NCI-H524 treated with DMSO at 0.1 percent for 48 hours (cell line): ENCODE measurements at regions not wholly inside any gene's neighbourhood (a gene's known extent, or its start where the extent isn't known, plus 50 kb on each side); places are given as distances from the start of the nearest gene placed in this dataset.

Source experiments
- DNase-seq: peaks from one replicate; lab custom pipeline; 2025; lab: John Stamatoyannopoulos, UW

DNA sequence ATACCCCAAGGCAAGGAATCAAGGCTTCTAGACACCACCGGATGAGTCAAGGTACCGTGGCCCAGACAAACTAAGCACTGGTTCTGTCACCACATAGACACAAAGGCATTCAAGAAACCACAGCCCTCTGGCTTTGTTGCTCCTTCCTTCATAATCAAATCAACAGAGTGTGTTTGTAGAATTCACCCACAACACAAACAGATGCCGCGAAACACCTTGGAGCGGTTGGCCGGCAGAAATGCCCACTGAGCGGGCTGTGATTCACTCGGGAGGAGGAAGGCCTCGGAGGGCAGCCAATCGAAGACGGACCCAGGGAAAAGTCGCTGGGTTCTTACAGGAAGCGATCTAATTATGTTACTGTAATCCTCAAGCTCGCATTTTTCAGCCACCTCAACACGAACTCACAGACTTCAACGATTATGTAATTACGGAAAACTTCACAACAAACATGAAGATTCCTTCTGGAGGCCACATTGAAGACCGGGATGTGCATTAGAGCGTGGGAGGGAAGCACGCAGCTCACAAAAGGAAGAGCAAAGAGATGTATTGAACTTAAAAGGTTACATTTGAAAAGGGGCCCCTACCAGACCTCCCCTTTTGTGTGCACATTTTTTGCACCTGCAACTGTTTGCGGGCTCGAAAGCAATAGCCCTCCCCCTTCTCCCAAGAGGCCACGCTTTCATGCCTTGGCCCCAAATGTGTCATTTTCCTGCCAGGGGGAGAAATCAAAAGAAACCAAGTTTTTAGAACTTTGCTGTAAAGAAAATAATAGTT, 184.7 kb upstream of the PREP start:
- no peak for DNase-seq

DNA sequence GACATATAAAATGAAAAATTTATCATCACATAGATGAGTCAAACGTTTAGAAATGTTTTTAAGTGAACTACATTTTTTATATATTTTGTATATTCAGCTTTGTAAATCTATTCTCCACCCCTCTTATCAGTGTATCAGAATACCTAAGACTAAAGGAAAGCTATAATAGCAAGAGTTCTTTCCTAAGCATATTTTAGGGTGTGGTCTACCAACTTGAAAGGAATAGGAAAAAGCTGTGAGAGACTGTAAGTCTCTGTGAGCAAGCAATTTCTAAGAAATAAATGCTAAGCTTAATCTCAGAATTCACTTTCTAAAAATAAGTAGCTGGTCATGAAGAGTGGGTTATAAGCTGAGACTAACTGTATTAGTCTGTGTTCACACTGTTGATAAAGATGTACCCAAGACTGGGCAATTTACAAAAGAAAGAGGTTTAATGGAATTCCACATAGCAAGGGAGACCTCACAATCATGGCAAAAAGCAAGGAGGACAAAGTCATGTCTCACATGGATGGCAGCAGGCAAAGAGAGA, 175.4 kb upstream of the PREP start:
- no peak for DNase-seq

DNA sequence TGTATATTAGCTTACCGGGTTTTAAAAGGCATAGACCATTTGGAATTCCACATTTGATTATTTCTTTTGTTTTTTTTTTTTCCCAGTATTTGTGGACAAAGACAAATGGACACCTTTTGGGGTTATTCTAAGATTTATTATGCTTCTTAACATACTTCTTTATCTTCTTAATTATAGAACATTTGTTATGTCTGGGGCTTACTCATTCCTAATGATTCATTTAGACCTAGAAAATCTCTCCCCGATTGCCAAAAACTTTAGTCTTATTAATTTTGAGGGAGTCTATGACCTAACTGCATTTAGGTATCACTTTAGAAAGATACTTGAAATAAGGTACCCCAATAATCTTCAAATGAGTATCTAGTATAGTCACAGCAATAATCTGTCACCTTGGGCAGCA, 170.7 kb upstream of the PREP start:
- DNase-seq = no peak

DNA sequence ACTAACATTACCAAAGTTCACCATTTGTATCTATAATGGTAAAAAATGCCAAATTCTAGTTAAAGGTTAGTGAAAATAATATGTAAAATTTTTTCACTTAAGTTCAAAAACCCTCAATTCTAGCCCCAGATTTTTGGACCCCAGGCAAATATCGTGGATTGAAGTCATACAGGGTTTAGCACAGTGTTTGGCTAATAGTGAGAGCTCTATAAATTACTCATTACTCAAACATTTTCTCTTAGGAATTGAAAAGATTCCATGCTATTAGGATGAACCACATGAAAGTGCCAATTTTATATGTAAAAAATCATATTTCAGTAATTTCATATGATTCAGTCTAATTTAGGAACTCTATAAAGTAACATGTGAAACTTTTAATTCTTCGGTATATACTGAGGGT, 170.3 kb upstream of the PREP start:
- DNase-seq = no peak

DNA sequence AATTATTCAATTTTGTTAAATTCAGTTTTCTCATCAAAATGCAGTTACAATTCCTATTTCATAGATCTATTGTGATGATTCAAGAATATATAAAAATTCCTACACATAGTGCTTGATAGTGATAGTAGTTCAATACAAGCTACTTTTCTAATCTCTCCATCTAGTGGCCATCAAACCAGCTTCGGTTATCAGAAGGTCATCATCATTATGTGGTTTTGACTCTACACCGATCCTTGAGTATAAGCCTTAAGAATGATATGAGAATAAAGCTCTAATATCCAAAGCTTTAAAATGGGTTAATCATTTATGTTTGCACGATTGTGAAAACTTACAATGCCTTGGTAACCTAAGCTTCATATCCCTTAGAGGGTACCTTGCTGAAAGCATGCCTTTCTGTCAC, 167.5 kb upstream of the PREP start:
- DNase-seq = no peak

DNA sequence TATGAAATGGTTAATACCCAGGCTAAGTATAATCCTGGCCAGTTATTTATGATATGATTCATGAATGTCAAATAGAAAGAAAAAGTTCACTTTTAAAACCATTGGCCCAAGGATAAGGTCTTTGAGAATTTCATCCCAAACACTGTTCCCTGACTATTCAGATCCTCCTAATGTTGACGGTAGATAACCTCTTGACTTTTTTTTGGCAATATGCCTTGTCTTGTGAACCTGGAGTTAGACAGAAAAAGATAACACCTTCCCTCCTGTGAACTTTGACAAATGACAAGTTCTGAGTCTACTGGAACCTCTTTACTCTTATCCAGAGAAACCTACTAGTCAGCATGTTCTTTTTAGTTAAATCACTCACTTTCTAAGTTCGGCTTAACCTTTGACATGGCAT, 166.8 kb upstream of the PREP start:
- DNase-seq = no peak

DNA sequence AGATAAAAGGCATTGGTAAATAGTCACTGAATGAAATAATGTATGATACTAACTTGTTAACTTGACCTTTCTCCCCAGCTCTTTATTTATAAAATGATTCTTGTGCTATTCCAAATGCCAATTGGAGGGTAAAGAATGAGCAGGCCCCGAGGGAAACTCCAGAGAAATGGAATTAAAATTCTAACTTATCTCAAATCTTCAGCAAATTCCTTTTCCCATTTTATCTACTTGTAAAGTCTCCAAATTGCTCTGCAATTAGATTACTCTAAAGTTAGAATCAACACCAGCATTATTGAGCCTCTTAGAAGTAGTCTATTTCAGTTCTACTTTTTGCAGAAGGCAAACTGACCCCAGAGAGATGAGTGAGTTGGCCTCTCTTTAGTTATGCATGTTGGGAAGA, 165.9 kb upstream of the PREP start:
- DNase-seq = no peak

DNA sequence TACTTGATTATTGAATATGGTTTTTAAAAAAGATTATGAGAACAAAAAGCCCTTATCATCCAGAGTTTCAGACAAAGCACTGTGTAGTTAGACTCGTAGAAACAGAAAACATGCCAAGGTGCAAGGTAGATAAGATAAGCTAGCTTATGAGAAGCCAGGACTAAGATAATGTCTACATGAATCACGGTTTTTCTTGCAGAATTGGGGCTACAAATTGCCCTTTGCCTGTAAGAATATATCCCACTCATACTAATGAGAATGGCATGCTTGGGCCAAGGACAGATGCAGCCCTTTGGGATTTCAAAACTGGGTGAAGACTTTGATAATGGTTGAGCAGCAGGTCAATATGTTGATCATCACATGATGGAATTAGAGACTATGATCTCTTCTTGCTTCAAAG, 165.3 kb upstream of the PREP start:
- DNase-seq = no peak

DNA sequence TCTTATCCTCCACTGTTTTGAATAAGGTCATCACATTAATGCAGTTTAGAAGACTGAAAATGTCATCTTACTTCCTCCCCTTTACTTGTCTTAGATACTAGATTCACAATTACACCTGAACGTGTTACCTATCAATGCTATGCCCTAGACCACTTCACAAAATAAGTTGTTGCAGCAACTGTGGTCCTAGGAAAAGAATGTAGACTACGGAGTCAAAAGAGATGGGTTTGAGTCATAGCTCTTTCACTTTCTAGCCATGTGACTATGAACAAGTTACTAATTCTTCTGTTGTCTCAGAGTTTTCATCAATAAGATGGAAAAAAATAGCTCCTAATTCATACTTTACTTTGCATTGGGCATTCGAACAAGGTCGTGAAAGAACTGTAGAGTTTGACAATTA, 164.3 kb upstream of the PREP start:
- no peak for DNase-seq

DNA sequence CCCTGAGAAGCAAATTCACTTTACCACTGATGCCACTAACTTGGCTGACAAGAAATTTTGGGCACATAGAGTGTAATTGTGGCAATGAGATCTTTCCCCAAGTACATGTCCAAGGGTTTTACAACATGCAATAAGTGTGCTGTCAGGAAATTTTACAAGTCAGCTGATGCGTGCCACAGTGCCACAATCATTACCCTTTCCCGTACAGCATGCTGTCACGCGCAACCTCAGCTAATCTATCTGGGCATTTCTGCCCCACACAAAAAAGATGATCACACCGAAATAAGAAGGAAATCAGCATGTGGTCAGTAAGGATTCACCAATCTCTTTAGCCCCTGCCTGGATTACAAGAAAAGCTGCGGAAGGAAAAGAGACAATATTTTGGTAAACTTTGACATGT, 163.6 kb upstream of the PREP start:
- DNase-seq = no peak

DNA sequence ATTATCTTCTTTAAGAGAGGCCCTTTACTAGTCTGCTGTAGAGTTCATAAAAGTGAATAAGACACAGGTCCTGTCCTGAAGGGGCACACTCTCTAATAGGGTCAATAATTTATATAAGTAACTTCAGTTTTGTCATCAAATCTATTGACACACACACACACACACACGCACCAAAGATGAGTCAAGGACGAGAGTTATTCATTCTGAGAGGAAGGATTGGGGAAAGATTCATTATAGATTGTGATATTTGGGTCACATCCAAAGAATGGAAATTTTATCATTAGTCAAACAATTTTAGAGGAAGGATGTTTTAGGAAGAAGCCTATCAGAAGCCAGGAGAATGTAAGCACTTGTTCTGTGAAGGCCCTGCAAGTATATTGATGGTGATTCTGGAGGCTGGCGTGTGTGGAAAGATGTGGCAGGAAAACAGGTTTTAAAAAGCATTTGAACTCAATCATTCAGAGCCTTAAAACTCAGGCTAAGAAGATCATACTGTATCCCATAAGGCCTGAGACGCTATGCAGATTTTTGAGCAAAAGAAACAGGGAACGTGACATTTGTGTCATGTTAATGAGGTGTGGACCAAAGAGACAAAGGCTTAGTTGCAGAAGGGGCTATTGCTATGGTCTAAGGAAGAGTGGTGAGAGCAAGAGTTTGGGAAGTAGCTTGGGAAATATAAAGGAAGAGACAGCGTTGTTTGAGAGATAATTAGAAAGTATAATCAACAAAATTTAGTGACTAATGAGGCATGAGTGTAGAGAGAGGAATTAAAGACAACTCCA, 161.4 kb upstream of the PREP start:
- no peak for DNase-seq

DNA sequence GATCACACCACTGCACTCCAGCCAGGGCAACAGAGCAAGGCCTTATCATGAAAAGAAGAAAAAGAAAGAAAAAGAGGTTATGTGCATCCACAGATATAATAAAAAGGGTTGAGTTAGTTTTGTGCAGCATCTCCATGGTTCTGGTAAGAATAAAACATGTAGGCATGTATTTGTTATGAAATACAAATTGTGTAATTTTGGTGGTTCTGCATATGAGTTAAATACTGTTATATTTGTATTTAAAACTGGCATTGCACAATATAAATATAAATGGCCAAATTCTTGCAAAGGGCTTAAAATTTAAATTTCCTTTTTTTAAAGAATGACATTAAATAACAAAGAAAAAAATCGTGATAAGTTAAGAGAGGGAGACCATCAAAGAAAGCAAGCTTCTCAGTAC, 159.1 kb upstream of the PREP start:
- no peak for DNase-seq

DNA sequence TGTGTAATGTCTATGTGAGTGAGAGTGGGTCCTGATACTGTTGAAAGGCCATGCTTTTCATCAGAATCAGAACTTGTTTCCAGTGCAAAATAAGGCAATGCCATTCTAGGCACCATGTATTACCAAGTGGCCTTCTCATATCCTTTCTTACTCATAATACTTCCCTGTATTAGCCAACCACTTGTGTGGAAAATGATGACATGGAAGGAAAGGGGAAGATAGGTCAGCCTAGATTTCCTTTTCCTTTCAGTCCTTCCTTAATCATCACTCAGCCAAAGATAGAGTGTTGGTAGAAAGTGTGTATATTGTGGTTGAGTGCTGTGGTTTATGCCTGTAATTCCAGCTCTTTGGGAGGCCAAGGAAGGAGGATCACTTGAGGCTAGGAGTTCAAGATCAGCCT, 158.6 kb upstream of the PREP start:
- DNase-seq = no peak

DNA sequence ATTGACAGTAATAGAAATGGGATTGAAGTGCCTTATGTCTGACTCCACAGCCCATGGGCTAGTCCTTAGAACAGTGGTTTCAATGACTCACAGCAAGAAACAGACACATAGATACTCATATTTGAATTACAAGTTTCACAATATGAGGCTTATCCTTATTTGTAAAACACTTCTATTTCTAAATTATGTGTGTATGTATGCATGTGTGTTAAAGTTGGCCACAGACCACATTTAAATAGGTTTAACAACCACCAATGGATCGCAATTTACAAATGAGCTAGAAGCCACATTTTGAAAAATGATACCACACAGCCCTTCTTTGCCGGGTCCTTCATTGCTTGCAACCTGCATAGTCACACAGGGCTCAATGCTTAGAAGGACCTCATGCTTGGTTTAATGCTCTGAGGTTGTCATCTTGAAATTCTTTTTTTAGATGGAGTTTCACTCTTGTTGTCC, 157.8 kb upstream of the PREP start:
- DNase-seq = no peak

DNA sequence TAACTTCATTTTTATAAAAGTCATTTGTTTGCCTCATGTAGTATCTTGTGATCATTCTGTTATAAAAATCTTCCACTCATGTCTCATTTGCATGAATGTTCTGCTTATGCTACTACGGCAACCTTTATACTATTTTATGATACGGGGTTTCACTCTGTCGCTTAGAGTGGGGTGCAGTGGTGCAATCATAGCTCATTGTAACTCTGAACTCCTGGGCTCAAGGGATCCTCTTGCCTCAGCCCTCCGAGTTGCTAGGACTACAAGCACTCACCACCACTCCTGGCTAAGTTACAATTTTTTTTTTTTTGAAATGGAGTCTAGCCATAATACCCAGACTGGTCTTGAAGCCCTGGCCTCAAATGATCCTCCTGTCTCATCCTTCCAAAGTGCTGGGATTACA, 154.4 kb upstream of the PREP start:
- no peak for DNase-seq

DNA sequence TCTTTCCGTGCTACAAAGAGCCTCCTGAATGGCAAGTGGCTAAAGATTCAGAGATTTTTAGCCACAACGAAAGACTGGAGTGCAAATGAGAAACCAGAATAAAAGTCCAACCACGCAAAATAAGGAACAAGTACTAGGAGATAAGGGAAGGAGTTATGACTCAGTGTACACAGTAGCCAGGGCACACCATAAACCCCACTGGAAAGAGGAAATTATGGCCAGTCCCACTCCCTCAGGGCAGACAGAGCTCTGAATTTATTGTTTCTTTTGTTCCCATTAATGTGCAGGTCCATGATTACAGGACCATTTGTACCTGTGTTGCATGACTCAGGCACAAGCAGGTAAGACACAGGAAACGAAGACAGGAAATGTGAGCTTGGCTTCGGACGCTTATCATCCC, 150.3 kb upstream of the PREP start:
- DNase-seq = no peak

DNA sequence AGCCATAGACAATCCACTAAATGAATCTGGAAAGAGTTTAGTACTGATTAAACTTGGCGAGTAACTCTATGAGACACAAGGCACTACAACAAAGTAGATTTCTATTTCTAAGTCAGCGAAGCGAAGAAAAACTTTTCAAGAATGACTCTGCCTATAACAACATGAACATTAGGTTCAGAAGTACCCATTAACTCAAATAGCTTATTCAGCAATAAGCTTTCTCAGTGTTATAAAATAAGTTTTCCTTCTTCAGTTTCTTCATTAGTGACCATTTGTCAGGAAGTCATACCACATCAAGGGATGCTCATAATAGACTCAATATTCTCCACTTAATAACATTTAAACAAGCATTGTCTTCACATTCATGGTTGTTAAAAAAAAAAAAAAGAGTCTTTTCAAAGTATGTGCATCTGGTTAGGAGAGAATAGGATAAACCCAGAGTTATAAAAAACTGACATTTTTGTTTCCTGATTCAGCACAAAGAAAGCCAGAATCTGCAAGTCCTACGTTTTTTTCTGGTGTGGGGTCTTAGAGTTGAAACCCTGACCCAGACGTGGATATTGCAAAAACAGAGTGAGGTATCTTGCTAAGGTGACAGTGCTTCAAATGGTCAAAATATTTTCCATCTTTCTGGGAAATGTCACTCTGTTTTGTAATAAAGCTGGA, 148.2 kb upstream of the PREP start:
- no peak for DNase-seq

DNA sequence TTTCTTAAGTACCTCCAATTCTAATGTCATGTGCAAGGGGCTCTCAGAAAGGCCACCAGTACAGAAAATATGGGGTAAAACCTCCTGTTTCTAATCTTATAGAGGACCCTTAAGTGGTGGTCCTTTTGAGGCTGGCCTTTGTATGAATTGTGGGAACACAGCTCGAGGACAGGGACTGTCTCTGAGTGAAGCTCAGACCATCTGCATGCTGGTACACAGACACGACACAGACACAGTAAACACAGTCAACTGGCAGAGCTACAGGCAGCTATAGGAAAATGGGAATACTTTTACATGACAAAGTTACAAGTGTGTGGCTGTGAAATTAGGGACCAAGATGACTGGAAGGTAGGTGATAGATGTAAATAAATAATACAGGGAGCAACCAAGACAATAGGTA, 143.9 kb upstream of the PREP start:
- DNase-seq = no peak

DNA sequence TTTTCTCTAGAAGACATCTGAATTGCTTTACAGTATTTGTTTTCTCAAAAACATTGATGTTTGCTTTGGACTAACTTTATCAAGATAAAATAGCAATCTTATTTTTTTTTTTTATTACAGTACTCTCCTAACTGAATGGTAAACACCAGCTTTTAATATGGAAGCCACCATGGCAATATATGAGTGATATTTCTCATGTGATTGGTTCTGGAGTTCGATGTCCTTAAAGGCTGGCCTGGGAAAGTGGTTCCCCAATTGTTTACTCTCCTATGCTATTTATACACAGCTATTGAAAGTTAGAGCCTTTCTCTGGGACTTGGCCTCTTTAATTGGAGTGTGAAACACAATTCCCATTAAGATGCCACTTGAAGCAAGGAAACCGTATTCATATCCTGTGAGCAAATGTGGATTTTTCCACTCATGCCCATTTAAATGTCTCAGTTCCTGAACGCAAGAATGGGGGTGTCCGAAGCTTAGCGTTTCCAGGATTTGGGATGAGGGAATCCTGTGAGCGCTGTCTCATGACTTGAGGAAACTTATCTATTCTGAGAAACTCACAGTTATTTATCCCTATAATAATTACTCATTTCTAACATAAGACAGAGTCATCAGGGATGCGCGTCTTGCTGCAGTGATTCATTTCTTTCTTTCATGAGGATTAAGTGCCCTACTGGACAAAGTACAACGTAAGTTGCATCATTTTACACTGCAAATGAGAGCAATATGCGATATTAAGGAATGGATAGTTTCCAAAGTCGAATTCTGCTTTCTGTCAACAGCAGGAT, 143.3 kb upstream of the PREP start:
- DNase-seq = no peak

DNA sequence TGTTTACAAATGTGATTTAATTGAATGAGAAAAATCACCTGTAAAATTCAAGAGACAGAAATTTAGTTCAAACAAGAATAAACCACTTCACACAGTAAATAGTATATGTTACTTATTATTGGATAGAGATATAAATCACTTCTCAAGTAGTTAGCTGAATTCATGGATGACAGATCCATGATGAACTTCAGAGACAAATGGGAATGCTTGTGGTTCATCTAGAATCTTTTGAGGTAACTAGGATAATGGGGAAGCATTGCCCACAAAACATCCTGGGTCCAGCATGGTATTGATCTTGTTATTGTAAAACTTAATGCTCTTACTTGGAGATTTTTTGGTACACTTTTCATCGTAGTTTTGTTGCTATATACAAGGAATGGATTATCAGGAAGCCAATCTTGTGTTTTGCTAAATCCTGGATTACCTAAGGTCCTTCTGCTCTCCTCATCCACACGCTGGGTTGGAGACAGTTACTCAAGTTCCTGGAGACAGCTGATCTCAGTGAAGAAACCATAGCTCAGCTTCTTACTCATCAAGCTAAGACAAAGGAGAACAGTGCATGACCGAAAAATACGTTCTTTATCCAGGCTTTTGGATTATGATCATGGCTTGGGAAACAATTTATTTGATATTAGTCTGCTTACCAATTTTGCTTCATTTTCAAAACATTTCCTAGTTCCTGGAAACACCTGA, 142.5 kb upstream of the PREP start:
- no peak for DNase-seq

DNA sequence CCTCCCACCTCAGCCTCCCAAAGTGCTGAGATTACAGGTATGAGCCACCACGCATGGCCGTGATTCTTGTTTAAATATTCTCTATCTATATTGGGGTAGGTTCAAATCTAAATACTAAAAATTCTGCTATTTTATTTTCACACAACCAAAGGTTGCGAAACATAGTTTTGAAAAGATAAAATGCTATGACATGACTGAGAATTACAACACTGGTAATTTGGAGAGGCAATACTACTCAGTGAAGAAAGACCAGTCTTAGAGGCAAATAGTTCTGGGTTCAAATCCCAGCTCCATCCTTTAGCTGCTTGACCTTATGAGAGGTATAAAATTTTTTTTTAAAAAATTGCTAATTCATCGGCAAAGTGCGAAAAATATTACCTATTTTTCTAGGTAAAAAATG, 137.0 kb upstream of the PREP start:
- no peak for DNase-seq
